ENCODE measurements at regions not wholly inside any gene's neighbourhood (a gene's known extent, or its start where the extent isn't known, plus 50 kb on each side); places are given as distances from the start of the nearest gene placed in this dataset.
"Not testable (repeated sequence)": the region's sequence is repeated elsewhere in the genome, so short reads cannot be mapped to it uniquely, and the experiment has no call there.

GRCh38 chr2:138093455-138093854, 129.2 kb downstream of the HNMT start:
- H3K27ac ChIP-seq: no peak overlapping the region
- no peak for DNase-seq
- H3K36me3 ChIP-seq: no peaks in the 10 kb centered on the region

DNA sequence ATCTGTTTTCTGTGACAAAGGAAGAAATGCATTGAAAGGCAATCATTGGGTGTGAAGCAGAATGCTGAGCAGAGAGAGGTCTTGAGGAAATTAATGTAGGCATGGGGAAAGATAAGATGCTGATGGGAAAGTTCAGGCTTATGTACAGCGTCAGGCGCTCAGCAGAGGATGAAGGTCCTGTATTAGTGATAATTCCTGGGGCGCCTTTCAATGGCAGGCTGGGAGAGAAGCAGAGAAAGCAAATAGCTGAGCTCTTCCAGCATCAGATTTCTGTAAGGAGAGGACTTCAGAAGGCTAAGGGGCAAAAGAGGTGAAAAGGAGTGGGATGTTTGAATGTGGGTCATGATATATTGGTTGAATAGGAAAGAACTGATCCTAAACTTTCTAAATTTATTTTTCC, 129.8 kb downstream of the HNMT start:
- Histone ChIP-seq H3K9me3 (replicated peaks) (no peaks in the 10 kb centered on the region), H3K4me1 (no peaks in the 10 kb centered on the region), H3K27me3 (no peaks in the 10 kb centered on the region), H3K27ac (no peak overlapping the region), H3K36me3 (no peaks in the 10 kb centered on the region), H3K4me3 (no peak overlapping the region)
- DNase-seq: no peak

More at GRCh38 chr2:138093455-138093854, 129.2 kb downstream of the HNMT start:
- Histone ChIP-seq H3K4me3 (no peak overlapping the region), H3K27me3 (no peaks in the 10 kb centered on the region), H3K4me1 (no peaks in the 10 kb centered on the region), H3K9me3 (replicated peaks) (no peaks in the 10 kb centered on the region)

GRCh38 chr2:138095336-138095735, 131.1 kb downstream of the HNMT start:
- H3K27me3 ChIP-seq: no peaks in the 10 kb centered on the region
- no peaks in the 10 kb centered on the region for H3K9me3 ChIP-seq (replicated peaks)
- DNase-seq: no peak
- no peak overlapping the region for H3K4me3 ChIP-seq
- H3K36me3 ChIP-seq: no peaks in the 10 kb centered on the region
- H3K27ac ChIP-seq: no peak overlapping the region
- H3K4me1 ChIP-seq: no peaks in the 10 kb centered on the region

GRCh38 chr2:138099288-138099687, 135.0 kb downstream of the HNMT start:
- H3K27ac ChIP-seq; H3K4me3 ChIP-seq; H3K9me3 ChIP-seq (replicated peaks); DNase-seq; H3K36me3 ChIP-seq; H3K4me1 ChIP-seq; H3K27me3 ChIP-seq: not testable (repeated sequence)

GRCh38 chr2:138101718-138102117, 137.4 kb downstream of the HNMT start:
- H3K27me3 ChIP-seq: no peaks in the 10 kb centered on the region
- H3K27ac ChIP-seq: no peak overlapping the region
- H3K36me3 ChIP-seq: no peaks in the 10 kb centered on the region
- no peaks in the 10 kb centered on the region for H3K4me1 ChIP-seq
- H3K4me3 ChIP-seq: no peak overlapping the region
- no peak for DNase-seq
- H3K9me3 ChIP-seq (replicated peaks): no peaks in the 10 kb centered on the region

DNA sequence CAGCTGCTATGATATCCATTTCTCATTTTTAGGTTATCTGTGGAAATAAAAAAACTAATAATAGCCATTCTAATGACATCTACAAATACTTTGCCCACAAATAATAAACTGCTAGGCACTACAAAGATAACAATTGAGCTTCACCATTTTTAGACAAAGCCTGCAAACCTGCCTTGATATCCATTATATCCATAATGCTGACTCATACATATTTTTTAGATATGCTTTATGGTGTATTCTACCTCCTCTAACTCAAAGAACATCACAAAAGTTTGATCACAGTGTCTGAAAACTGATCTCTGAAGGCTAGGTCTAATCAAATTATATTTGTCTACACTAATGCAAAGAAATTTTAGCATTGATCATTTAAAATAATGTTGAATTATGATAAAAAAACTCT, 138.4 kb downstream of the HNMT start:
- H3K4me1 ChIP-seq: no peaks in the 10 kb centered on the region
- no peak overlapping the region for H3K27ac ChIP-seq
- H3K9me3 ChIP-seq (replicated peaks): no peaks in the 10 kb centered on the region

DNA sequence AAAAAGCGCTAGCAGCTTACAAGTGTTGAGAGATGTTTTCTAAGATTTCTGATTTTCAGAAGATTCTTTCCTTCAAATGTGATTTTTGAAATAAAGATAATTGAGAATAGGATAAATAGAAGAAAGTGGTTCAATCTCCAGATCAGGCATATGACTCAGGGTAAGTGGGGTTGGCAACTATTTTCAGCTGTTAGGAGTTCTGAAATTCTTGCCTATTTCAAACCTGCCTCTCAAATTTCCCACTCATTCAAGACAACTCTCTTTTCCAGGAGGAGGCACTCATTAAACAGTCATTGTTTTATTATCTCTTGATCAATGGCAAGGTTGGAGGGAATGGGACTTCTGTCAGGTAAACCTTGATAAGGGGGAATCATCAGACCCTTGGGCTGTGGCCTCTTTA, 138.9 kb downstream of the HNMT start:
- Histone ChIP-seq H3K4me1 (no peaks in the 10 kb centered on the region), H3K27ac (no peak overlapping the region), H3K4me3 (no peak overlapping the region), H3K36me3 (no peaks in the 10 kb centered on the region), H3K9me3 (replicated peaks) (no peaks in the 10 kb centered on the region), H3K27me3 (no peaks in the 10 kb centered on the region)
- no peak for DNase-seq

More for the DNA sequence above, 138.4 kb downstream of the HNMT start:
- no peak for DNase-seq
- H3K36me3 ChIP-seq: no peaks in the 10 kb centered on the region
- no peak overlapping the region for H3K4me3 ChIP-seq
- H3K27me3 ChIP-seq: no peaks in the 10 kb centered on the region

GRCh38 chr2:138104071-138104470, 139.8 kb downstream of the HNMT start:
- no peaks in the 10 kb centered on the region for H3K27me3 ChIP-seq
- no peak overlapping the region for H3K27ac ChIP-seq
- no peak overlapping the region for H3K4me3 ChIP-seq
- H3K9me3 ChIP-seq (replicated peaks): no peaks in the 10 kb centered on the region
- no peaks in the 10 kb centered on the region for H3K36me3 ChIP-seq
- DNase-seq: no peak
- H3K4me1 ChIP-seq: no peaks in the 10 kb centered on the region

GRCh38 chr2:138105358-138105757, 141.1 kb downstream of the HNMT start:
- no peaks in the 10 kb centered on the region for H3K4me1 ChIP-seq
- DNase-seq: no peak
- no peak overlapping the region for H3K27ac ChIP-seq
- no peaks in the 10 kb centered on the region for H3K27me3 ChIP-seq
- no peak overlapping the region for H3K4me3 ChIP-seq
- no peaks in the 10 kb centered on the region for H3K36me3 ChIP-seq
- H3K9me3 ChIP-seq (replicated peaks): no peaks in the 10 kb centered on the region

DNA sequence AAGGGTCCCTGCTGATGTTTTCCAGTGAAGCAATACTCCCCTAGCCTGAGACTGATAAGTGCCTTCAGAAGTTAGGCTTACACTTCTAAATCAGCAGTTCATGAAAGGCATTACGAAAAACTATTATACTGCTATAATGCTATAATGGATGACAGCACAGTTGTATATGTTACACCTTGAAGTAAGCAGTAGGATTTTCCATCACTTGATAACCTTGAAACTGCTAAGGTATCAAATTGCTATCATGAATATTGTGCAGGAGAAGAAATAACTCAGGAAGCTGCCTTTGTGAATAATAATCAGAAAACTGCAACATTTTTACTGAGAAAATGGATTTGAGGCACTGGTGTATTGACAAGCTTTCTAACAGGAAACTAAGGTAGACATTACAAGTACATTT, 142.3 kb downstream of the HNMT start:
- Histone ChIP-seq H3K4me3 (no peak overlapping the region), H3K27ac (no peak overlapping the region), H3K27me3 (no peaks in the 10 kb centered on the region), H3K36me3 (no peaks in the 10 kb centered on the region), H3K4me1 (no peaks in the 10 kb centered on the region), H3K9me3 (replicated peaks) (no peaks in the 10 kb centered on the region)
- DNase-seq: no peak

DNA sequence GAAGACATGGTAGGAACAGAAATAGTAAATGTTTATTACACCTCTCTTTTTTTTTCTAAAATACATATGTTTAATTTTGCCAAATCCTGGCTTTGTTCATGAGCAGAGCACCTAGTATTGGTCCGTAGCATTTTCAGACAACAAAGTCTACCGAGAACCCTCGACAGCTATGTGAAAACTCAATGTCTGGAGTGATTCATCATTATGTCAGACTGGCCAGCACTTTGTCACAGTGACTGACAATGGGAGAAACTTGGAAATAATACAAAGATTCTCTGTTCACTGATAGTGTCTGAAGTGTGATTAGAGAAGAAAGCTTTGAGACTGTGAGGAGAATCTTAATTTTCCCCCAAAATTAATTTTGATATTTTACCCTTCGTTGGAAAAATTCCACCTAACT, 143.0 kb downstream of the HNMT start:
- no peak overlapping the region for H3K27ac ChIP-seq
- no peak overlapping the region for H3K4me3 ChIP-seq
- H3K4me1 ChIP-seq: no peaks in the 10 kb centered on the region
- no peaks in the 10 kb centered on the region for H3K36me3 ChIP-seq
- H3K27me3 ChIP-seq: no peaks in the 10 kb centered on the region
- no peaks in the 10 kb centered on the region for H3K9me3 ChIP-seq (replicated peaks)
- DNase-seq: no peak

GRCh38 chr2:138110453-138111083, 146.3 kb downstream of the HNMT start:
- H3K9me3 ChIP-seq (replicated peaks): peaks cover 6% of the 10 kb centered on the region; the same call in 1 of the 2 replicates
- H3K4me3 ChIP-seq: no peak overlapping the region

DNA sequence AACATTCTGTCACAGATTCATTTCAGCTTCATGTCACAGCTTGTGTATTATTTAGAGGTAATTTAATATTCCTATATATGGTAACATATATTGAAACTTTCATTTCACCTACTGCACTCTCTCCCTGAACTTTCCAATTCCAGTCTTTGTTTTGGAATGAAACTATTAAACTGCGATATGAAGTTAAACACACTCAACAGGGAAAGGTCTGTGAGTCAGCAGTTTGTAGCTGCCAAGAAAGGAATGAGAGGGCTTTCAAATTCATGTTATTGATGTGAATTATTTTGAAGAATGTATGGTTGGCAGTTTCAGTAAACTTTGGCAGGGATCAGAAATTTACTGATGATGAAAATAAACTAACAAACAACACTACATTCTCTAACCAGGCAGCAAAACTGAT, 148.3 kb downstream of the HNMT start:
- Histone ChIP-seq H3K9me3 (replicated peaks) (peaks cover 6% of the 10 kb centered on the region; the same call in 1 of the 2 replicates), H3K27ac (no peak overlapping the region), H3K4me3 (no peak overlapping the region), H3K27me3 (peaks cover 2% of the 10 kb centered on the region; the same call in 1 of the 2 replicates), H3K4me1 (no peaks in the 10 kb centered on the region), H3K36me3 (no peaks in the 10 kb centered on the region)
- DNase-seq: no peak

More at GRCh38 chr2:138110453-138111083, 146.3 kb downstream of the HNMT start:
- DNase-seq: no peak
- H3K27ac ChIP-seq: no peak overlapping the region
- H3K4me1 ChIP-seq: no peaks in the 10 kb centered on the region
- H3K27me3 ChIP-seq: no peaks in the 10 kb centered on the region
- H3K36me3 ChIP-seq: no peaks in the 10 kb centered on the region

GRCh38 chr2:138113871-138114525, 149.7 kb downstream of the HNMT start:
- H3K27ac ChIP-seq: no peak overlapping the region
- peaks cover 2% of the 10 kb centered on the region; the same call in 1 of the 2 replicates for H3K27me3 ChIP-seq
- no peaks in the 10 kb centered on the region for H3K36me3 ChIP-seq
- H3K4me3 ChIP-seq: no peak overlapping the region
- H3K4me1 ChIP-seq: no peaks in the 10 kb centered on the region
- DNase-seq: no peak
- peaks cover 6% of the 10 kb centered on the region; the same call in 1 of the 2 replicates for H3K9me3 ChIP-seq (replicated peaks)

GRCh38 chr2:138115666-138116065, 151.4 kb downstream of the HNMT start:
- Histone ChIP-seq H3K36me3 (no peaks in the 10 kb centered on the region), H3K27ac (no peak overlapping the region), H3K27me3 (peaks cover 2% of the 10 kb centered on the region; the same call in 1 of the 2 replicates), H3K4me3 (no peak overlapping the region), H3K9me3 (replicated peaks) (peaks cover 6% of the 10 kb centered on the region; the same call in 1 of the 2 replicates), H3K4me1 (no peaks in the 10 kb centered on the region)
- no peak for DNase-seq

- H3K27ac ChIP-seq: no peak overlapping the region
- H3K36me3 ChIP-seq: no peaks in the 10 kb centered on the region
- no peak for DNase-seq
These were observed 152.2 kb downstream of the HNMT start for GRCh38 chr2:138116456-138116855.

More at GRCh38 chr2:138116456-138116855, 152.2 kb downstream of the HNMT start:
- Histone ChIP-seq H3K27me3 (peaks cover 2% of the 10 kb centered on the region; the same call in 1 of the 2 replicates), H3K4me3 (no peak overlapping the region), H3K4me1 (no peaks in the 10 kb centered on the region), H3K9me3 (replicated peaks) (peaks cover 6% of the 10 kb centered on the region; the same call in 1 of the 2 replicates)

All from SJCRH30 (cell line).